Hepatocyte (in vitro differentiated cells): ENCODE measurements at regions not wholly inside any gene's neighbourhood (a gene's known extent, or its start where the extent isn't known, plus 50 kb on each side); places are given as distances from the start of the nearest gene placed in this dataset.

Experiments used
- CTCF ChIP-seq: fragments of 200-600 bp; sonication (generic); IDR thresholded peaks from 2 replicates; pipeline ENCODE4 v1.5.1; 2016; ENCODE audit warnings: antibody characterized with exemption, mild to moderate bottlenecking; ENCODE audit not compliant: poor library complexity
- EZH2 ChIP-seq: fragments of 200-600 bp; sonication (generic); IDR thresholded peaks from 2 replicates; pipeline ENCODE4 v1.6.1; 2016; ENCODE audit warnings: antibody characterized with exemption, mild to moderate bottlenecking, borderline replicate concordance

- TF ChIP-seq EZH2 (no peak), CTCF (no peak)
Measured at GRCh38 chr13:110062777-110063442, 244.0 kb downstream of the COL4A1 start.
